ENCODE measurements at regions not wholly inside any gene's neighbourhood (a gene's known extent, or its start where the extent isn't known, plus 50 kb on each side); places are given as distances from the start of the nearest gene placed in this dataset.

DNA sequence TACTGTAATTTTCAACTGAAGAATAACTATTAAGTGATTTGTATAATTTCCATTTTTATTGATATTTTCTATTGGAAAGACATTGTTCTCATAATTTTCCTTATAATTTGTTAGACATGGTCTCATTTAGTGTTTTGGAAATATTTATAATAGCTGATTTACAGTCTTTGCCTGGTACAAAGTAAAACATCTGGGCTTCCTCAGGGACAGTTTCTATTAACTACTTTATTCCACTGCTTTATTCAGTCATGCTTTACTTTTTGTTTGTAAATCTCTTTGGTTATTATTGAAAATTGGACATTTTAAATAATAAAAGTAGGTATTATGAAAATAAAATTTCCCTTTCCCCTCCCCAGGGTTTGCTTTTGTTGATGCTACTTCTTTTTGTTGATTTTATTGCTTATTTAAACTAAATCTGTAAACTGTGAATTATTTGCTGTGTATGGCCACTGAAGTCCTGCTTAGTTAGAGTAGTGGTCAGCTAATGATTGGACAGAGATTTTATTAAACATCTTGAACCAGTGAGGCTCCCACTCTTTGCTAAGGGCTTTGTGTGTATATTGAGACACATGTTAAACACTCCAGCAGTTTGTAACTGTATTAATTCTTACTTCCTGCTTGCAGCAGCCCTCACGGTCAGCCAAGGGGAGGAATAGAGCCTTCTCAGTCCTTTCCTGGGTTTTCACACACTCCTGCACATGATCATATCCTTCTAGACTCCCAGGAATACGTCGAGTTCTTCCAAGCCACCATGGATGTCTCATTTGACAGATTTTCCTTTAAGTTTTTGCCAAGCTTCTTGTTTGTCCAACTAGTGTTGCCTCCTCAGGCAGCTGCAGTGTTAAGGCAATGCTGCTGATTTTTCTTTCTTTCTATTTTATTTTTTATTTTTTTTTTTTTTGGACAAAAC is 994.6 kb upstream of the PRMT6 start:
- no peak for DNase-seq (ENCODE audit: extremely low read depth, low read depth)
- TF ChIP-seq, protein P1, sequence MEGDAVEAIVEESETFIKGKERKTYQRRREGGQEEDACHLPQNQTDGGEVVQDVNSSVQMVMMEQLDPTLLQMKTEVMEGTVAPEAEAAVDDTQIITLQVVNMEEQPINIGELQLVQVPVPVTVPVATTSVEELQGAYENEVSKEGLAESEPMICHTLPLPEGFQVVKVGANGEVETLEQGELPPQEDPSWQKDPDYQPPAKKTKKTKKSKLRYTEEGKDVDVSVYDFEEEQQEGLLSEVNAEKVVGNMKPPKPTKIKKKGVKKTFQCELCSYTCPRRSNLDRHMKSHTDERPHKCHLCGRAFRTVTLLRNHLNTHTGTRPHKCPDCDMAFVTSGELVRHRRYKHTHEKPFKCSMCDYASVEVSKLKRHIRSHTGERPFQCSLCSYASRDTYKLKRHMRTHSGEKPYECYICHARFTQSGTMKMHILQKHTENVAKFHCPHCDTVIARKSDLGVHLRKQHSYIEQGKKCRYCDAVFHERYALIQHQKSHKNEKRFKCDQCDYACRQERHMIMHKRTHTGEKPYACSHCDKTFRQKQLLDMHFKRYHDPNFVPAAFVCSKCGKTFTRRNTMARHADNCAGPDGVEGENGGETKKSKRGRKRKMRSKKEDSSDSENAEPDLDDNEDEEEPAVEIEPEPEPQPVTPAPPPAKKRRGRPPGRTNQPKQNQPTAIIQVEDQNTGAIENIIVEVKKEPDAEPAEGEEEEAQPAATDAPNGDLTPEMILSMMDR (IDR thresholded peaks at IDR 0.05; ENCODE audit: low read depth, low read length) = no peak

DNA sequence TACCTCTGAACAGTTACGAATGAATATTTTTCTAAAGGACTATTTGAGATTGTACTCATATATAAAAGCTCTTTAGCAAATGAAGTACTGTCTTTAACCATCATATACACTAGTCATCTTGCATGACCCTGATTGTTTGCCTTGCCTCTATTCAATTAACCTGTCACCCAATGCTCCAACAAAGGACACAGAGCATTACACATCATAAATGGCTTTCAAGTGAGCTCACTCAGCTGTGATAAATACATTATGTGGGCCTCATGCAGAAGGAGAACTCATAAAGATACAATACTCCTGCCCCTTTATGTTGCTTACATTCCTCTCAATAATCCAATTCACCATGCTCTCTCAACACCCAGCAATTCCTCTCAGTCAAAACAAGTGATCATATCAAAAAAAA is 993.0 kb upstream of the PRMT6 start:
- no peak for DNase-seq (ENCODE audit: extremely low read depth, low read depth)

DNA sequence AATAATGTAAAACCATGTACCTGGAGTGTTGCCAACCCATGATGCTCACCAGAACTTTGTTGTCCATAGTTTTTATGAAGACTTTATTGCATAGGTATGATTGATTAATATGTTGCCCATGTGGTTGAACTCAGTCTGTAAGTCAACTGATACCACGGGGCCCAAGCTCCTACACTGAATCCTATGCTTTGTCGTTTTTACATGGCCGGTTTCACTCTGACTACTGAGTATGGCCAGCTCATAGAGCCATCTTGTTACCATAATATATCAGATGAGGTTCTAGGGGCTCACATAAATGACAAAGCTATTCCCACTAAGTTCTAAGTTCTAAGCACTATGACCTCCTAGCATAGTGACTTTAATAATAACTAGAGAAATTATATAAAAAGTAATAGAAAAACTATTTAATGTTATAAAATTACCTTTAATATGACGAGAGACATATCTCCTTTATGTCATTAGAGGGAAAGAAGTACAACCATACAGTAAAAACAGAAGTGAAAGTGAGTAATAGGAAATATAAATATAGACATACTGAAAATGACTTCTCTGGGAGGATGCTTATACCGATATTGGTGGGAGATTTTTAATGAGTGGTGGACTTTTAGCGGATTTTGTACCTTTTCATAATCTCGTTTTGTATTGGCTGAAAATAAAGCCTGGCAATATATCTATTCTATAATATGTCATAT is 983.4 kb upstream of the PRMT6 start:
- TF ChIP-seq, protein P1 (IDR thresholded peaks at IDR 0.05; ENCODE audit: low read depth, low read length) = no peak
- no peak for DNase-seq (ENCODE audit: extremely low read depth, low read depth)

More for the DNA sequence above, 993.0 kb upstream of the PRMT6 start:
- TF ChIP-seq, protein P1 (IDR thresholded peaks at IDR 0.05; ENCODE audit: low read depth, low read length) = no peak

DNA sequence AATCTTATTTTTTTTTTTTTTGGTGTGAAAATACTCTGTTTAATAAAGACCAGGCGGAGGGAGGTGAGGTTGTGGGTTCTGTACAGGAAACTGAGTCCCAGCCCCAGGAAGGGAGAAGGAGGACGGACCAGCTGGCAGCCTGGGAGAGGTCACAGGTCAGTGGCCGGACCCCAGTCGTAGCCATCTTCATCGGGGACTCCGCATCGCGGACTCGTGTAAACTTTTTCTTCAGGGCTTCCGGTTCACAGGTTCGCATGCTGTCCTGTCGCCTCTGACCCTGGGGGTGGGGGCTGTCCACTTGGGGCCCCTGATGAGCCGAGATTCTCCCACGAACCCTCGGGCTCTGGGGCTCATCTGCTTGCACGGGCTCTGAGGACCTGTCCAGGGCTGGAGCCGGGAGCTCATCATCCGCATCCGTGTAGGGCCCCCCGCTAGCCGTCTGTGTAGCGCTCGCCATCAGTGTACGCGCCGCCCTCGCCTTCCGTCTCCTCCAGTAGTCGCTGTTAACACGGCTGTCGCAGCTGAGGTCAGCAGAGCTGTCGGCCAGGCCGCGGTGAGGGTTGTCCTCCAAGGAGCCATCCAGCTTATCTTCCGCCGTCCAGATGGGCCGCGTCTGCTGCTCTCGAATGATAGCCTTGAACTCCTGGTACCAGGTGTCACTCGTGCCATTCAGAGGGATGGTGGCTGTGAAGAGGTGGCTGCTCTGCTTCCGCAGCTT is 975.7 kb upstream of the PRMT6 start:
- no peak for DNase-seq (ENCODE audit: extremely low read depth, low read depth)
- TF ChIP-seq, protein P1 (IDR thresholded peaks at IDR 0.05; ENCODE audit: low read depth, low read length) = no peak

DNA sequence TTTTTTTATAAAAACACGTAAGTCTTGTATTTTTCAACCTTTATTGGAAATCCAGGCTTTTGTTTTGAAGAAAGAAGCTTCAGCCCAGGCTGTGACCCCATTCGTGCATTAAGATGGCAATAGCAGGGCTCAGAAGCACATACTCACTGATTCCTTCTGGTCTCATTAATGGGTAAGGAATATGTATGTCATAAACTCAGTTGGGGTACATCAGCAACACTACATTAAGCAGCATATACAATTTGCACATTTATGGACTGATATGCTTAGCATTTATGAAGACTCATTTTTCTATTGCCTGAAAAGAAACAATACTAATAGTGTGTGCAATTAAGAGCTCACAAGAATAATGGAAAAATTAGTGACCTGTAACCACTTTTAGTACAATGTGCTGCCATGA is 945.4 kb upstream of the PRMT6 start:
- TF ChIP-seq, protein P1 (IDR thresholded peaks at IDR 0.05; ENCODE audit: low read depth, low read length) = no peak

DNA sequence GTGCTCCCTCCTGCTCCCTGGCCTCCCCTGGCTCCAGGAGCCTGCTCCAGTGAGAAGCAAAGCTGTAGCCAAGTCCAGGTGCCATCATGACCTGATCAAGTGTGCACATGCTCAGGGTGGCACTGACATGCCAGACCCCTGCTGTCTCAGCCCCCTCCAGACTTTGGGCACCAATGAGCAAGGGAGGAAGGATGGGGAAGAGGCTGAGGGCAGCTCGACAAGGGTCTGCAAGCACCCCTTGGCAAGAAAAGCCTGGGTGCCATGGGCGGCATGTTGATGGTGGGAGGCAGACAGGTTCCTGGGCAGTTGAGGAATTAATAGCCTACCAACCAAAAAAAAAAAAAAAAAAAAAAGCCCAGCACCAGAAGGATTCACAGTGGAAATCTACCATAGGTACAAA is 942.6 kb upstream of the PRMT6 start:
- TF ChIP-seq, protein P1 (IDR thresholded peaks at IDR 0.05; ENCODE audit: low read depth, low read length) = no peak
- no peak for DNase-seq (ENCODE audit: extremely low read depth, low read depth)

More for the DNA sequence above, 945.4 kb upstream of the PRMT6 start:
- DNase-seq (ENCODE audit: extremely low read depth, low read depth) = no peak
